GM12878 (cell line): ENCODE measurements at regions not wholly inside any gene's neighbourhood (a gene's known extent, or its start where the extent isn't known, plus 50 kb on each side); places are given as distances from the start of the nearest gene placed in this dataset.

Experiments used
- ATAC-seq: fragments of 200-7000 bp; cut with Tn5 transposase; 3 replicates; pipeline ENCODE4 v1.9.1; 2020; ENCODE audit warnings: mild to moderate bottlenecking, moderate library complexity
- BruUV-seq: library from RNA; stranded (reverse); fragments of 400-500 nt; replicated peaks from 2 replicates; lab custom pipeline; 2021; lab: Mats Ljungman, UMichigan
- CTCF ChIA-PET: fragments of 300-600 bp; sonication (Branson Sonifier 250); formaldehyde crosslinking; extraction: SDS; loops from one replicate; lab custom pipeline; 2021; ENCODE audit warnings: inconsistent platforms; lab: Yijun Ruan, JAX
- POLR2A ChIA-PET: fragments of 350-600 bp; formaldehyde crosslinking; extraction: SDS; loops from one replicate; lab custom pipeline; 2021; ENCODE audit warnings: inconsistent platforms; lab: Charles Lee
- RAD21 ChIA-PET: fragments of 300-600 bp; sonication (Branson Sonifier 250); formaldehyde crosslinking; loops from one replicate; lab custom pipeline; 2023; ENCODE audit warnings: antibody characterized with exemption; ENCODE audit not compliant: unreplicated experiment; lab: Charles Lee
- SMC1A ChIA-PET: fragments of 300-600 bp; sonication (Branson Sonifier 250); formaldehyde crosslinking; loops from one replicate; lab custom pipeline; 2023; ENCODE audit not compliant: unreplicated experiment, uncharacterized antibody; lab: Charles Lee
- DNase-seq: peaks from one replicate; pipeline ENCODE4 v3.0.0-alpha.2; 2011; ENCODE audit warnings: low read depth, low spot score
- FAIRE-seq: peaks from 3 replicates; lab custom pipeline; 2011; peaks lifted over from hg19 to GRCh38; lab: Jason Lieb, UNC
- H2AFZ ChIP-seq: 2 replicates; pipeline ENCODE4 v1.6.0; 2011; ENCODE audit warnings: low read depth, low read length, control low read depth; ENCODE audit not compliant: control insufficient read depth
- H3K27ac ChIP-seq: 2 replicates; pipeline ENCODE4 v1.5.1; 2011; ENCODE audit warnings: control low read depth; ENCODE audit not compliant: control insufficient read depth, insufficient read depth
- H3K27me3 ChIP-seq, 2 experiments: replicated peaks in 1 of 2; 2 replicates each; pipeline versions ENCODE4 v1.6.0 to v1.6.1; 2011; ENCODE audit warnings: low read length in 1 of 2; ENCODE audit not compliant: control insufficient read depth in 2 of 2, insufficient read depth in 2 of 2
- H3K36me3 ChIP-seq, 2 experiments: 2 replicates each; pipeline ENCODE4 v1.5.1; 2011; ENCODE audit warnings: low read length in 1 of 2; ENCODE audit not compliant: control insufficient read depth in 2 of 2, insufficient read depth in 2 of 2
- H3K4me1 ChIP-seq: 2 replicates; pipeline ENCODE4 v1.6.1; 2011; ENCODE audit warnings: mild to moderate bottlenecking, low read length, moderate library complexity, mixed read lengths; ENCODE audit not compliant: control insufficient read depth, insufficient read depth
- H3K4me2 ChIP-seq: 2 replicates; pipeline ENCODE4 v1.6.0; 2011; ENCODE audit warnings: control low read depth; ENCODE audit not compliant: control insufficient read depth, insufficient read depth
- H3K4me3 ChIP-seq: fragments of 200-600 bp; sonication (generic); 2 replicates; pipeline ENCODE4 v1.5.1; 2016
- H3K79me2 ChIP-seq: 2 replicates; pipeline ENCODE4 v1.6.0; 2011; ENCODE audit warnings: low read length; ENCODE audit not compliant: control insufficient read depth, insufficient read depth
- H3K9ac ChIP-seq: 2 replicates; pipeline ENCODE4 v1.8.0; 2011; ENCODE audit warnings: low read length, control low read depth, mixed read lengths; ENCODE audit not compliant: control insufficient read depth, insufficient read depth
- H3K9me3 ChIP-seq: replicated peaks from 3 replicates; pipeline ENCODE4 v1.5.1; 2011; ENCODE audit warnings: mild to moderate bottlenecking, low read length; ENCODE audit not compliant: control insufficient read depth, insufficient read depth
- H4K20me1 ChIP-seq: 2 replicates; pipeline ENCODE4 v1.6.0; 2011; ENCODE audit not compliant: control insufficient read depth, insufficient read depth
- CEBPB ChIP-seq, 2 experiments: fragments of 150-350 bp in 1 of 2; IDR thresholded peaks; 2 replicates each; pipeline ENCODE4 v1.6.1; 2012 to 2014; ENCODE audit warnings: low read depth in 2 of 2, low read length in 2 of 2, borderline replicate concordance in 1 of 2, inconsistent platforms in 1 of 2
- DPF2 ChIP-seq: fragments of 450-650 bp; IDR thresholded peaks from 2 replicates; pipeline ENCODE4 v1.6.1; 2017; ENCODE audit warnings: mild to moderate bottlenecking
- FOXM1 ChIP-seq: IDR thresholded peaks from 2 replicates; pipeline ENCODE4 v1.6.1; 2012; ENCODE audit warnings: low read depth, mild to moderate bottlenecking, inconsistent platforms, low read length, moderate library complexity
- GABPA ChIP-seq: IDR thresholded peaks from 2 replicates; pipeline ENCODE4 v1.6.1; 2014; ENCODE audit warnings: antibody characterized with exemption, low read depth, mild to moderate bottlenecking, inconsistent platforms
- IKZF1 ChIP-seq: fragments of 450-650 bp; conservative IDR thresholded peaks from 2 replicates; pipeline ENCODE4 v1.6.1; 2017; ENCODE audit warnings: antibody characterized with exemption, mild to moderate bottlenecking
- KAT2A ChIP-seq: conservative IDR thresholded peaks from 2 replicates; pipeline ENCODE4 v1.6.1; 2011; ENCODE audit warnings: low read depth, low read length; ENCODE audit not compliant: control insufficient read depth
- NR2F1 ChIP-seq: fragments of 450-650 bp; conservative IDR thresholded peaks from 2 replicates; pipeline ENCODE4 v1.6.1; 2017; ENCODE audit warnings: mild to moderate bottlenecking
- PAX5 ChIP-seq: IDR thresholded peaks from 2 replicates; pipeline ENCODE4 v1.6.1; 2011; ENCODE audit warnings: low read depth, low read length, borderline replicate concordance
- RCOR1 ChIP-seq: conservative IDR thresholded peaks from 2 replicates; pipeline ENCODE4 v1.6.1; 2012; ENCODE audit warnings: low read depth, low read length, improper control_type of control experiment
- SIN3A ChIP-seq: IDR thresholded peaks from 2 replicates; pipeline ENCODE4 v1.6.1; 2012; ENCODE audit warnings: low read depth, low read length, improper control_type of control experiment
- STAT1 ChIP-seq: fragments of 450-650 bp; conservative IDR thresholded peaks from 2 replicates; pipeline ENCODE4 v1.6.1; 2014; ENCODE audit warnings: antibody characterized with exemption, mild to moderate bottlenecking
- TAF1 ChIP-seq: IDR thresholded peaks from 2 replicates; pipeline ENCODE4 v1.6.1; 2011; ENCODE audit warnings: mild to moderate bottlenecking, low read depth, low read length, borderline replicate concordance
- USF2 ChIP-seq: IDR thresholded peaks from 2 replicates; pipeline ENCODE4 v1.6.1; 2011; ENCODE audit warnings: low read depth, low read length, improper control_type of control experiment, borderline replicate concordance
- WGBS: methylation state at CpG from one replicate; pipeline ENCODE4 v1.1.6; 2016; ENCODE audit warnings: low lambda C conversion rate; ENCODE audit not compliant: insufficient replicate concordance, insufficient coverage; ENCODE audit errors: missing lambda C conversion rate; 5-methylcytosine and 5-hydroxymethylcytosine counted together
- in situ Hi-C: fragments of 300-500 bp; cut with MboI; formaldehyde crosslinking; loops from 9 replicates; pipeline ENCODE4 v1.14.3; 2018; ENCODE audit warnings: mixed read lengths
- intact Hi-C: fragments of 100-400 bp; cut with micrococcal nuclease; formaldehyde crosslinking; loops from one replicate; pipeline ENCODE4 v1.14.2; 2022; ENCODE audit not compliant: unreplicated experiment

GRCh38 chr2:22055784-22056620 is 932.2 kb downstream of the TDRD15 start:
- no peak overlapping the region for H3K9ac ChIP-seq
- 27% methylated on average over 4 of the region's 4 CpGs for WGBS
- no peaks in the 10 kb centered on the region for H3K4me1 ChIP-seq
- ChIA-PET SMC1A (no interaction called here), POLR2A (no interaction called here), RAD21 (no interaction called here), CTCF (no interaction called here)
- in situ Hi-C loops: no loop called here
- no peaks in the 10 kb centered on the region for H4K20me1 ChIP-seq
- no peak for FAIRE-seq
- H3K36me3 ChIP-seq: no peaks in the 10 kb centered on the region
- H3K4me3 ChIP-seq: no peak overlapping the region
- intact Hi-C loops: no loop called here
- no peaks in the 10 kb centered on the region for H3K79me2 ChIP-seq
- H3K27ac ChIP-seq: no peak overlapping the region
- TF ChIP-seq TAF1: no peak
- no peak for TF ChIP-seq STAT1
- no peak for TF ChIP-seq CEBPB (IDR thresholded peaks at IDR 0.05; ENCODE audit: borderline replicate concordance in 1 of 2, low read depth in 2 of 2, low read length in 2 of 2)
- TF ChIP-seq FOXM1: no peak
- TF ChIP-seq IKZF1: no peak
- TF ChIP-seq SIN3A: no peak
- TF ChIP-seq NR2F1: no peak
- TF ChIP-seq KAT2A: no peak
- no peak for TF ChIP-seq USF2
- TF ChIP-seq RCOR1: no peak
- TF ChIP-seq GABPA: no peak
- no peak for TF ChIP-seq DPF2
- no peak for TF ChIP-seq PAX5
- H3K9me3 ChIP-seq: no peaks in the 10 kb centered on the region
- no peak for DNase-seq
- no TSS peak for BruUV-seq
- no peak for ATAC-seq
- no peaks in the 10 kb centered on the region for H3K27me3 ChIP-seq
- no peak overlapping the region for H2AFZ ChIP-seq
- H3K4me2 ChIP-seq: no peak overlapping the region
